ENCODE measurements at regions not wholly inside any gene's neighbourhood (a gene's known extent, or its start where the extent isn't known, plus 50 kb on each side); places are given as distances from the start of the nearest gene placed in this dataset.

DNA sequence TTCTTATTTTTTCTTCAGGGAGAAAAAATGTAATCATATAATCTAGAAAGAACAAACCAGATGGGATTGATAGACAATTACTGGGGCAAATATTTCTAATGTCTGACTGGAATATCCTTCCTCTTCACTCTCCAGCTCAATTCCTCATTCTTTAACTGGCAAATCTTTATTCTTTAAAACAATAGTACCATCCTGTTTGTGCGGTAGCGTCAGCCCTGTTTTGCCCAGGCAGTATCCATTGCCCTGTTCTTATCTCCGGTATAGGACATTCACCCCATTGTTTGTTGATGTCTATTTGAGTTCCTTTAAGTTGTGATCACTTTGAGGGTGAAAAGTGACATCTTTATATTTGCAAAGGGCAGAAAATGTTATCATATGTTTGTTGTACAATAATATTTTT, 185.4 kb downstream of the POSTN start:
- ATAC-seq (ENCODE audit: insufficient number of reproducible peaks, low FRiP score, low read depth) (no peak), DNase-seq (ENCODE audit: low spot score) (no peak)
- Histone ChIP-seq H3K9me3 (no peaks in the 10 kb centered on the region), H3K36me3 (no peaks in the 10 kb centered on the region), H3K4me3 (no peak overlapping the region), H3K4me1 (ENCODE audit: control insufficient read depth in 1 of 2, low read depth in 2 of 2) (no peaks in the 10 kb centered on the region), H3K27ac (no peak overlapping the region), H3K27me3 (replicated peaks; ENCODE audit: insufficient read depth) (no peaks in the 10 kb centered on the region)
- TF ChIP-seq, protein P1, sequence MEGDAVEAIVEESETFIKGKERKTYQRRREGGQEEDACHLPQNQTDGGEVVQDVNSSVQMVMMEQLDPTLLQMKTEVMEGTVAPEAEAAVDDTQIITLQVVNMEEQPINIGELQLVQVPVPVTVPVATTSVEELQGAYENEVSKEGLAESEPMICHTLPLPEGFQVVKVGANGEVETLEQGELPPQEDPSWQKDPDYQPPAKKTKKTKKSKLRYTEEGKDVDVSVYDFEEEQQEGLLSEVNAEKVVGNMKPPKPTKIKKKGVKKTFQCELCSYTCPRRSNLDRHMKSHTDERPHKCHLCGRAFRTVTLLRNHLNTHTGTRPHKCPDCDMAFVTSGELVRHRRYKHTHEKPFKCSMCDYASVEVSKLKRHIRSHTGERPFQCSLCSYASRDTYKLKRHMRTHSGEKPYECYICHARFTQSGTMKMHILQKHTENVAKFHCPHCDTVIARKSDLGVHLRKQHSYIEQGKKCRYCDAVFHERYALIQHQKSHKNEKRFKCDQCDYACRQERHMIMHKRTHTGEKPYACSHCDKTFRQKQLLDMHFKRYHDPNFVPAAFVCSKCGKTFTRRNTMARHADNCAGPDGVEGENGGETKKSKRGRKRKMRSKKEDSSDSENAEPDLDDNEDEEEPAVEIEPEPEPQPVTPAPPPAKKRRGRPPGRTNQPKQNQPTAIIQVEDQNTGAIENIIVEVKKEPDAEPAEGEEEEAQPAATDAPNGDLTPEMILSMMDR (IDR thresholded peaks at IDR 0.05) = no peak

DNA sequence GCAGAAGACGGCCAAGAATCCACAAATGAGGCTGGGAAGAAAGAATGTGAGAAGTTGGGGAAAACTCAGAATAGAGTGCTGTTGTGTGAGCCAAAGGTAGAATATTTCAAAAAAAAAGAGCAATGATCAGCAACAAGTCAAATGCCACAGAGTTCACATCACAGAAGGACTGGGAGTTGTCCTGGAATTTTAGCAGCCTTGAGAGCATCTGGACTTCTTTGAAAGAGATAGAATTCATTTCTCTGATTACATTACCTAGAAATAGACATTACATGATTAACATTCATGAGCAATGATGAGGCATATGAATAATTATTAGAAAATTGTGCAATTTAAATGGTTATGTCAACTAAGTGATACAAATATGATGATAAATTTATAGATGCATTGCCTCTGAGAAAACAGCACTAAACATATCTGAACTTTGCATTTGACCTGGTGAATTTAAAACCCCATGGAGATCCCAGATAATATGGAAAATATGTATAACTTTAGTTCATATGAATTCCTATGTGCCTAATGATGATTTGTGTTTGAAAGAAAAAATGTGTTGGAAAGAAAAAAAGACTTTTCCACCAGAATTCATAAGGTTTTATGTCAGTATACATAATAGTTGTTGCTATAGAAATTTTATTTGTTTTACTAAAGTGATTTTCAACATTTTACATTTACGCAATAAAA, 186.2 kb downstream of the POSTN start:
- ATAC-seq (ENCODE audit: insufficient number of reproducible peaks, low FRiP score, low read depth) (no peak), DNase-seq (ENCODE audit: low spot score) (no peak)
- H3K9me3 ChIP-seq = no peaks in the 10 kb centered on the region
- no peak overlapping the region for H3K4me3 ChIP-seq
- no peaks in the 10 kb centered on the region for H3K36me3 ChIP-seq
- no peaks in the 10 kb centered on the region for H3K27me3 ChIP-seq (replicated peaks; ENCODE audit: insufficient read depth)
- TF ChIP-seq, protein P1 (IDR thresholded peaks at IDR 0.05) = no peak
- no peaks in the 10 kb centered on the region for H3K4me1 ChIP-seq (ENCODE audit: control insufficient read depth in 1 of 2, low read depth in 2 of 2)
- H3K27ac ChIP-seq = no peak overlapping the region

DNA sequence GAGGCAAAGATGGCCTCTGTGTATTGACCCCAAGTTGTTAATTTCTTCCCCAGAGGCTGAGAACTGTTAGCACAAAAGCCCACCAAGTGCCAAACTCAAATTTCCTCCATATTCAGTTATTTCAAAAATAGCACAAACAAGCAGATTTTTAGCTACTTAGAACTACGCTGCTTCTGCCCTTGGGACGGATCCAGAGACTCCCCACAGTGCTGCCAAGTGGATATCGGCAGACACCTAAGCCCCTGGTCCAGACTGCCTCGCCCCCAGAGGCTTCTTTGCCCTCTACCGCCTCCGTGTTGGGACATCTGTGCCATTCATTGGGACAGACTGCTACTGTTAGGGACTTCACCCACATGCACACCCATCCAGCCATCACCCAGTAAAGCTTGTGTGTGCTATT, 188.3 kb downstream of the POSTN start:
- Histone ChIP-seq H3K27ac (no peak overlapping the region), H3K4me3 (no peak overlapping the region), H3K36me3 (no peaks in the 10 kb centered on the region), H3K4me1 (ENCODE audit: control insufficient read depth in 1 of 2, low read depth in 2 of 2) (no peaks in the 10 kb centered on the region), H3K27me3 (replicated peaks; ENCODE audit: insufficient read depth) (no peaks in the 10 kb centered on the region), H3K9me3 (no peaks in the 10 kb centered on the region)
- no peak for ATAC-seq (ENCODE audit: insufficient number of reproducible peaks, low FRiP score, low read depth)
- TF ChIP-seq, protein P1 (IDR thresholded peaks at IDR 0.05) = no peak
- no peak for DNase-seq (ENCODE audit: low spot score)

DNA sequence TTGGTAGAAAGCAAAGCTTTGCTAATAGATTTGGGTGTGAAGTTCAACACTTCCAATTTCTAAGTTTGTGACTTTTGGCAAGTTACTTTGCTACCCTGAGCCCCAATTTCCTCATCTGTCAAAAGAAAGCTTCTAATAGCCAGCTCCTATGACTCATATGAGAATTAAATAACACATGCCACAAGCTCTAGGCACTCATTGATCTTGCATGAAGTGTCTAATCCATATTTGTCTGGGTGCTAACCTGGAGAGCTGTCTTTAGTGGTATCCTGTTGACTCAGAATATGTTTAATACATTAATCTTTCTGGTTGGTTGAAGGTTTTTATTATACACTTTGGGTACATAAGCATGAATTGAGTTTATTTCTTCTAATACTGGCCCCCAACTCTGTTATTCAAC, 188.8 kb downstream of the POSTN start:
- no peak overlapping the region for H3K4me3 ChIP-seq
- no peaks in the 10 kb centered on the region for H3K9me3 ChIP-seq
- H3K36me3 ChIP-seq = no peaks in the 10 kb centered on the region
- TF ChIP-seq, protein P1 (IDR thresholded peaks at IDR 0.05) = no peak
- H3K4me1 ChIP-seq (ENCODE audit: control insufficient read depth in 1 of 2, low read depth in 2 of 2) = no peaks in the 10 kb centered on the region
- H3K27me3 ChIP-seq (replicated peaks; ENCODE audit: insufficient read depth) = no peaks in the 10 kb centered on the region
- ATAC-seq (ENCODE audit: insufficient number of reproducible peaks, low FRiP score, low read depth) (no peak), DNase-seq (ENCODE audit: low spot score) (no peak)
- no peak overlapping the region for H3K27ac ChIP-seq

DNA sequence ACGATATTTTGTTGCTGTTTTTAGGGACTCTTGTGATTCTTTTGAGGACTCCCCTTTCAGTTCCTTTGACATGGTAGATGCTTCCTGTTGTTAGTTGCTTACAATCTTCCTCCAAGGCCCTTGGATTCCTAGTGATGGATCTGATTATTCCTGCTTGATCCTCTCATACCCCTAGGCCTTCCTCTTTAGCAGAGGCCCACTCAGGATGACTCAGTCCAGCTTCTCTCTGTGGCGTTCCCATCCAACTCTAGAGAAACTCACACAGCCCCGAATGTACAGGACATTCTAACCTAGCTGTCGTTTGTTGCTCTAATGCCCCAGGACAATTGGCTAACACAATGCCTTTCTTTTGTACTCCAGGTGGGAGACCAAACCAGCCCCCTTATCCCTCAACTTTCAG, 191.4 kb downstream of the POSTN start:
- Histone ChIP-seq H3K9me3 (no peaks in the 10 kb centered on the region), H3K36me3 (no peaks in the 10 kb centered on the region), H3K27me3 (replicated peaks; ENCODE audit: insufficient read depth) (no peaks in the 10 kb centered on the region), H3K4me3 (no peak overlapping the region), H3K4me1 (ENCODE audit: control insufficient read depth in 1 of 2, low read depth in 2 of 2) (peaks cover 5 to 10% of the 10 kb centered on the region in 2 donors), H3K27ac (no peak overlapping the region)
- ATAC-seq (ENCODE audit: insufficient number of reproducible peaks, low FRiP score, low read depth) (no peak), DNase-seq (ENCODE audit: low spot score) (no peak)
- TF ChIP-seq, protein P1 (IDR thresholded peaks at IDR 0.05) = no peak

Data from thoracic aorta (tissue), 2 donors.